WI38 (cell line): ENCODE measurements at regions not wholly inside any gene's neighbourhood (a gene's known extent, or its start where the extent isn't known, plus 50 kb on each side); places are given as distances from the start of the nearest gene placed in this dataset.
"Not testable (repeated sequence)": the region's sequence is repeated elsewhere in the genome, so short reads cannot be mapped to it uniquely, and the experiment has no call there.

ENCODE experiments used
- H3K4me3 ChIP-seq: 2 replicates; pipeline ENCODE4 v1.5.1; 2011; ENCODE audit warnings: low read depth, mild to moderate bottlenecking, control low read depth, low read length
- CTCF ChIP-seq: IDR thresholded peaks from 2 replicates; pipeline ENCODE4 v1.5.1; 2012; ENCODE audit warnings: low read depth, mild to moderate bottlenecking, control low read depth, low read length

- TF ChIP-seq CTCF: no peak
- no peak overlapping the region for H3K4me3 ChIP-seq
Observed at GRCh38 chr4:123230061-123230460, 166.5 kb upstream of the SPRY1 start.

- no peak overlapping the region for H3K4me3 ChIP-seq
- TF ChIP-seq CTCF: no peak
Observed at GRCh38 chr4:123232439-123232838, 164.2 kb upstream of the SPRY1 start.

DNA sequence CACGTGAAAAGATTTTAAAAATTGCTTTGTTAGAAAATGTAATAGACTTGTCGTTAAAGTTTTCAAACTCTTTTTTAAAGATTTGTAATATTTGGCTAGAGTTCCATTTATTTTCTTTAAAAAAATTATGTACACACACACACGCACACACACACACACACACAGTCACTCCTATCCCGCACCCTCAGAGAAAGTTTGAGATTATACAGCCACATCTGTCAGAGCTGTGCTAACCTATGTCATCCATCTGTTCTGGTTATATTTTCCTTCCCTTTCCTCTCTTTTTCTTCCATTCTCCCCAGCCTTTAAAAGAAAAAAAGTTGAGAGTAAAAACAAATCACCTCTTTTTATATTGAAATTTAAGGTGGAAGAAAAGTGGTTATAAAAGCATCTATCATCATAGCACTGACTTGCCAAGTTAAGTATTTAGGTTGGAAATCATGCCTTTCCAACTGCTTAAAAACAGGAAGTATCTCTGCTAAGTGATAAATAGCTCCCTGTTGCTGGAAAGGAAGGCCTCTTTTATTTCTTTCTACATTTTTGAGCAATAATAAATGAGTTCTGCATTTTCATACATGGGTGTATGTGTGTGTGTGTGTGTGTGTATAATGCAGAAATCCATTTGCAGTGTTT, 163.3 kb upstream of the SPRY1 start:
- TF ChIP-seq CTCF: no peak
- no peak overlapping the region for H3K4me3 ChIP-seq

- no peak for TF ChIP-seq CTCF
- H3K4me3 ChIP-seq: no peak overlapping the region
Observed at GRCh38 chr4:123234955-123235354, 161.6 kb upstream of the SPRY1 start.

- TF ChIP-seq CTCF: no peak
Observed at GRCh38 chr4:123235431-123235830, 161.2 kb upstream of the SPRY1 start.

GRCh38 chr4:123236606-123237005, 160.0 kb upstream of the SPRY1 start:
- no peak for TF ChIP-seq CTCF
- no peak overlapping the region for H3K4me3 ChIP-seq

More at GRCh38 chr4:123235431-123235830, 161.2 kb upstream of the SPRY1 start:
- no peak overlapping the region for H3K4me3 ChIP-seq

GRCh38 chr4:123240286-123240685, 156.3 kb upstream of the SPRY1 start:
- H3K4me3 ChIP-seq: not testable (repeated sequence)

GRCh38 chr4:123243220-123243619, 153.4 kb upstream of the SPRY1 start:
- not testable (repeated sequence) for H3K4me3 ChIP-seq
